PC-3 (cell line): ENCODE measurements at regions not wholly inside any gene's neighbourhood (a gene's known extent, or its start where the extent isn't known, plus 50 kb on each side); places are given as distances from the start of the nearest gene placed in this dataset.

ENCODE experiments used
- EZH2phosphoT487 ChIP-seq: fragments of 300-600 bp; sonication (generic); IDR thresholded peaks from 2 replicates; pipeline ENCODE4 v1.6.1; 2018; ENCODE audit warnings: mild to moderate bottlenecking, antibody characterized with exemption, low read length, borderline replicate concordance
- TF ChIP-seq, protein P1 (sequence below): fragments of 300-600 bp; sonication (generic); conservative IDR thresholded peaks from 2 replicates; pipeline ENCODE4 v1.5.1; 2017; ENCODE audit warnings: antibody characterized with exemption, low read depth, mild to moderate bottlenecking, low read length

DNA sequence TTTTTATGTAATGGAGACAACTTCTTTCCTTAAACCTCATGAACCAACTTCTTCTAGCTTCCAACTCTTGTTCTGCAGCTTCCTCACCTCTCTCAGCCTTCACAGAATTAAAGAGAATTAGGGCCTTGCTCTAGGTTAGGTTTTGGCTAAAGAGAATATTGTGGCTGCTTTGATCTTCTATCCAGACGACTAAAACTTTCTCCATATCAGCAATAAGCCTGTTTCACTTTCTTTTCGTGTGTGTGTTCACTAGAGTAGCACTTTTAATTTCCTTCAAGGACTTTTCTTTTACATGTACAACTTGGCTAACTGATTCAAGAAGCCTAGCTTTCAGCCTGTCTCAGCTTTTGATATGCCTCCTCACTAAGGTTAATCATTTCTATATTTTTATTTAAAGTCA is 596.1 kb upstream of the NRSN1 start:
- TF ChIP-seq, protein P1, sequence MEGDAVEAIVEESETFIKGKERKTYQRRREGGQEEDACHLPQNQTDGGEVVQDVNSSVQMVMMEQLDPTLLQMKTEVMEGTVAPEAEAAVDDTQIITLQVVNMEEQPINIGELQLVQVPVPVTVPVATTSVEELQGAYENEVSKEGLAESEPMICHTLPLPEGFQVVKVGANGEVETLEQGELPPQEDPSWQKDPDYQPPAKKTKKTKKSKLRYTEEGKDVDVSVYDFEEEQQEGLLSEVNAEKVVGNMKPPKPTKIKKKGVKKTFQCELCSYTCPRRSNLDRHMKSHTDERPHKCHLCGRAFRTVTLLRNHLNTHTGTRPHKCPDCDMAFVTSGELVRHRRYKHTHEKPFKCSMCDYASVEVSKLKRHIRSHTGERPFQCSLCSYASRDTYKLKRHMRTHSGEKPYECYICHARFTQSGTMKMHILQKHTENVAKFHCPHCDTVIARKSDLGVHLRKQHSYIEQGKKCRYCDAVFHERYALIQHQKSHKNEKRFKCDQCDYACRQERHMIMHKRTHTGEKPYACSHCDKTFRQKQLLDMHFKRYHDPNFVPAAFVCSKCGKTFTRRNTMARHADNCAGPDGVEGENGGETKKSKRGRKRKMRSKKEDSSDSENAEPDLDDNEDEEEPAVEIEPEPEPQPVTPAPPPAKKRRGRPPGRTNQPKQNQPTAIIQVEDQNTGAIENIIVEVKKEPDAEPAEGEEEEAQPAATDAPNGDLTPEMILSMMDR: no peak
- TF ChIP-seq EZH2phosphoT487: no peak
